Right renal pelvis (tissue), 4 donors: ENCODE measurements at regions not wholly inside any gene's neighbourhood (a gene's known extent, or its start where the extent isn't known, plus 50 kb on each side); places are given as distances from the start of the nearest gene placed in this dataset.
"Not testable (repeated sequence)": the region's sequence is repeated elsewhere in the genome, so short reads cannot be mapped to it uniquely, and the experiment has no call there.

Source experiments
- DNase-seq, 4 donors: peaks; one replicate each; pipeline ENCODE4 v3.0.0-alpha.2; 2013; ENCODE audit warnings: low read depth in 4 of 4, low spot score in 3 of 4, missing footprints in 1 of 4

GRCh38 chr17:30644287-30644686 is 167.1 kb downstream of the GOSR1 start:
- DNase-seq, result not testable (repeated sequence)

DNA sequence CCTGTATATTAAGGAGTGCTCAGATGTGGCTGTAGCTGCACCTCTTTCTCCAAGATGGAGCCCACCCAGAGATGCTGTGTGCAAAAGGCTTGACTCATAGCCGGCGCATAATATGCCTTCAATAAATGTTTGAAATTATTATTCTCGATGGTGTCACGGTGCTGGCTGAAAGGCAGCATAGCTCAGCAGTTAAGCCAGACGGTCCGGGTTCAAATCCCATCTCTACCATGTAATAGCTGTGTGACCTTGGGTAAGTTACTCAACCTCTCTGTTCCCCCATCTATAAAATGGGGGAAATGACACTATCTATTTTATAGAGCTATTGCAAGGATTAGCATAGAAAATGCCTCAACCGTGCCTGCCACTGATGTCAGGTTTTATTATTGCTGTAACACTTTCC is 164.2 kb downstream of the GOSR1 start:
- not testable (repeated sequence) for DNase-seq

- not testable (repeated sequence) for DNase-seq
Observed at GRCh38 chr17:30639391-30639790, 162.2 kb downstream of the GOSR1 start.

DNA sequence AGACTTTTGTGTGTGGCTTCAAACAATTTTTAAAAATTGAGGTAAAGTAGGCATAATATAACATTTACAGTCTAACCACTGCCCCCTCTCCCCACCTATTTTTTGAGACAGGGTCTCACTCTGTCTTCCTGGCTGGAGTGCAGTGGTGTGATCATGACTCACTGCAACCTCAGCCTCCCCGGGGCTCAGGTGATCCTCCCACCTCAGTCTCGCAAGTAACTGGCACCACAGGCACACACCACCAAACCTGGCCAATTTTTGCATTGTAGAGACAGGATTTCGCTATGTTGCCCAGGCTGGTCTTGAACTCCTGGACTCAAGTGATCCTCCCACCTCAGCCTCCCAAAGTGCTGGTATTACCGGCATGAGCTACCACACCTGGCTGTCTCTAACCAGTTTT is 161.8 kb downstream of the GOSR1 start:
- DNase-seq, result not testable (repeated sequence)

DNA sequence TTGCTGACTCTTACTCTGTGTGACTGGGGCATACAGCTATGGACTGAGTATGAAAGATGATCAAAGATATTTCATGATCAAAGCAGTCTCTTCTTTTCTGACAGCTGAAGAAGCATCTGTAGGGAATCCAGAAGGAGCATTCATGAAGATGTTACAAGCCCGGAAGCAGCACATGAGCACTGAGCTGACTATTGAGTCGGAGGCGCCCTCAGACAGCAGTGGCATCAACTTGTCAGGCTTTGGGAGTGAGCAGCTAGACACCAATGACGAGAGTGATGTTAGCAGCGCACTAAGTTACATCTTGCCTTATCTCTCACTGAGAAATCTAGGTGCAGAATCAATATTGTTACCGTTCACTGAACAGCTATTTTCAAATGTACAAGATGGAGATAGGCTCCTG is 154.4 kb downstream of the GOSR1 start:
- DNase-seq, result not testable (repeated sequence)

GRCh38 chr17:30625380-30625779 is 148.2 kb downstream of the GOSR1 start:
- DNase-seq, result not testable (repeated sequence)

- not testable (repeated sequence) for DNase-seq
Observed at GRCh38 chr17:30624180-30624579, 147.0 kb downstream of the GOSR1 start.

DNA sequence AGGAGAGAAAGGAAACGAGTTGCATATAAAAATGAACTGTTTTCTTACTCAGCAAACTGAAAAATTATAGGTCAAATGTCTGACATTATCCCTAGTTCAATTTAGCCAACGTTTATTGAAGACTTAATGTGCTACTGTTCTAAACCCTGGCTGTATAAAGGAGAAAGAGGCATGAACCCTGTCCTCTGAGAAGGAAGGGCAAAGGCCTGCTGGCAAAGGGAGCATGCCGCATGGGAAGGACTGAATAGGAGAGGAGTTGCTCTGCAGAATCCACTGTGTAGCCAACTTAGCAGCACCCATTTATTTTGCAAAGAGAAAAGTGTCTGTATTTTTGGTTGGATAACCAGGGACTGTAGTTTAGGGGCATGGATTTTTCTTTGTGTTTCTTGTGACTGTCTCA is 132.5 kb downstream of the GOSR1 start:
- DNase-seq, result not testable (repeated sequence)

GRCh38 chr17:30605523-30605922 is 128.3 kb downstream of the GOSR1 start:
- no peak for DNase-seq

GRCh38 chr17:30605027-30605426 is 127.8 kb downstream of the GOSR1 start:
- no peak for DNase-seq

GRCh38 chr17:30602396-30602795 is 125.2 kb downstream of the GOSR1 start:
- DNase-seq, result not testable (repeated sequence)

- peak in 2 of 4 donors; percentile 22 to 54 for DNase-seq
Observed at GRCh38 chr17:30601984-30602383, 124.8 kb downstream of the GOSR1 start.

DNA sequence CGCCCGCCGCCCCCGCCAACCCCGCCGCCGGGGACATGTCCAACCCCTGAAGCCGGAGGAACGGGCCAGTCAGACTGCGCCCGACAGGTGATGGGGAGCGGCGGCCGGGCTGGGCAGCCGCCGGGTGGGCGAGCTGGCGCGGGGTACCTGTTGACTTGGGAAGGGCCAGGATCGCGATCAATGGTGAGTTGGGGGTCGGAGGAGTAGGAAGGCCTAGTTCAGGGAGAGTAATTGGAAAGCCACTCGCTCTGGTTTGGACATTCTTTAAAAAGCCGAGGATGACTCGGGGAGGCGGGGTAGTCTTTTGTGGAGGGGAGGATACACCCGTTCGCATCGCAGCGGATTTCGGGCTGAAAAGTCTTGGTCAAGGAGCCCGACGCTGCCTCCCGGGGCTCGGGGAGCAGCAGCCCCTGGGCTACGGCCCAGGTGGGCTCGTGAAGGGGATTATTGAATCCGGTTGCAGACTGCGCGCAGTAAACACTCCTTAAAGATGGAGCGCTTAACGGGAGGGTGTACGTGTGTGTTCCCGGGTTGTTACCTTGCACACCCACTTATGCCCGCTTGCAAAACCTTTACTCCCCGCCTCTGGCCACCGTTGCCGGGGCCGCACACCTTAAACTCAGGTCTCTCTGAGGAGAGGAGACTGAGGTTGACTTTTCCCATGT is 123.8 kb downstream of the GOSR1 start:
- DNase-seq, result peak in 3 of 4 donors; percentile 14 to 38 (median 19)

- DNase-seq, result peak in 3 of 4 donors; percentile 73
Observed at GRCh38 chr17:30600060-30600829, 123.0 kb downstream of the GOSR1 start.

- peak in 2 of 4 donors; percentile 12 to 23 for DNase-seq
Observed at GRCh38 chr17:30599428-30600059, 122.3 kb downstream of the GOSR1 start.

- no peak for DNase-seq
Observed at GRCh38 chr17:30597776-30598288, 120.6 kb downstream of the GOSR1 start.

DNA sequence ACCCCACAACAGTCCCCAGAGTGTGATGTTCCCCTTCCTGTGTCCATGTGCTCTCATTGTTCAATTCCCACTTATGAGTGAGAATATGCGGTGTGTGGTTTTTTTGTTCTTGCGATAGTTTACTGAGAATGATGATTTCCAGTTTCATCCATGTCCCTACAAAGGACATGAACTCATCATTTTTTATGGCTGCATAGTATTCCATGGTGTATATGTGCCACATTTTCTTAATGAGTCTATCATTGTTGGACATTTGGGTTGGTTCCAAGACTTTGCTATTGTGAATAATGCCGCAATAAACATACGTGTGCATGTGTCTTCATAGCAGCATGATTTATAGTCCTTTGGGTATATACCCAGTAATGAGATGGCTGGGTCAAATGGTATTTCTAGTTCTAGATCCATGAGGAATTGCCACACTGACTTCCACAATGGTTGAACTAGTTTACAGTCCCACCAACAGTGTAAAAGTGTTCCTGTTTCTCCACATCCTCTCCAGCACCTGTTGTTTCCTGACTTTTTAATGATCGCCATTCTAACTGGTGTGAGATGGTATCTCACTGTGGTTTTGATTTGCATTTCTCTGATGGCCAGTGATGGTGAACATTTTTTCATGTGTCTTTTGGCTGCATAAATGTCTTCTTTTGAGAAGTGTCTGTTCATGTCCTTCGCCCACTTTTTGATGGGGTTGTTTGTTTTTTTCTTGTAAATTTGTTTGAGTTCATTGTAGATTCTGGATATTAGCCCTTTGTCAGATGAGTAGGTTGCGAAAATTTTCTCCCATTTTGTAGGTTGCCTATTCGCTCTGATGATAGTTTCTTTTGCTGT is 120.0 kb downstream of the GOSR1 start:
- not testable (repeated sequence) for DNase-seq

DNA sequence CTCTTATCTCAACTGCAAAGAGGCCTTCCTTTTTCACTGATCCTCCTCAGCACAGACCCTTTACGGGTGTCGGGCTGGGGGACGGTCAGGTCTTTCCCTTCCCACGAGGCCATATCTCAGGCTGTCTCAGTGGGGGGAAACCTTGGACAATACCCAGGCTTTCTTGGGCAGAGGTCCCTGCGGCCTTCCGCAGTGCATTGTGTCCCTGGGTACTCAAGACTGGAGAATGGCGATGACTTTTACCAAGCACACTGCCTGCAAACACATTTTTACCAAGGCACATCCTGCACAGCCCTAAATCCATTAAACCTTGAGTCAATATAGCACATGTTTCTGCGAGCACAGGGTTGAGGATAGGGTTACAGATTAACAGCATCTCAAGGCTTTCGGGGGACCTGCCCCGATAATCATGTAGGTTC is 117.8 kb downstream of the GOSR1 start:
- not testable (repeated sequence) for DNase-seq

GRCh38 chr17:30594223-30594952 is 117.2 kb downstream of the GOSR1 start:
- DNase-seq, result peak in 1 of 4 donors; percentile 3
